Stimulated activated CD8-positive, alpha-beta memory T cell treated with anti-CD3 and anti-CD28 coated beads, Interleukin-7, amount 100 ng/mL, for 24 hours (primary cell): ENCODE measurements at regions not wholly inside any gene's neighbourhood (a gene's known extent, or its start where the extent isn't known, plus 50 kb on each side); places are given as distances from the start of the nearest gene placed in this dataset.

ENCODE experiments used
- DNase-seq: peaks from one replicate; pipeline ENCODE4 v3.0.0-alpha.2; 2020; ENCODE audit warnings: low read depth

DNA sequence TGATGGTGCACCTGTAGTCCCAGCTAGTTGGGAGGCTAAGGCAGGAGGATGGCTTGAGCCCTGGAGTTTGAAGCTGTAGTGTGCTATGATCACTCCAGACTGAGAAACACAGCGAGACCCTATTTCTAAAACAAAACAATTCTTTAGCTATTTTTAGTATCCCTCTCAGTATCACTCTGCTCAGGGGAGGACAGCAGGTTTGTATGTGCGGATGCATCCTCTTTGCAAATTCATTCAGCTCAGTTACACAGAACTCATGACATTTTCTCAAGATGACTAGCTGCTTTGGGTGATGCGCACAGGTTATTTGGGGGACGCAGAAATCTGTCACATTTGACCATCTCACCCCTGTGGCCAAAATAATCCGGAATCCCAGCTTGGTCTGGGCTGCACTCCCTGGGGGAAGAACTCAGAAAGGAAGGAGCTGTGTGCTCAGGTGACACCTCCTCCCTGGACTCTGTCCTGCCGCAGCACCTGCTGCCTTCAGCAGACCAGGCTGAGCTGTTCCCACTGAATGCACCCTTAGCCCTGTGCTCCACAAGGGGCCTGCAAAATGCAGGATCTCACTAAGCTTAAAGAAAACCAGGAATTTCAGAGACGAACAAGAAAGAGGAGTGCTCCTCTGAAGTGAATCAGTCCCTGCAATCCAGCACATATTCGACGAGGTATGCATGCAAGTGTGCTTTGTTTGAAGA is 89.5 kb upstream of the PGBD5 start:
- no peak for DNase-seq

DNA sequence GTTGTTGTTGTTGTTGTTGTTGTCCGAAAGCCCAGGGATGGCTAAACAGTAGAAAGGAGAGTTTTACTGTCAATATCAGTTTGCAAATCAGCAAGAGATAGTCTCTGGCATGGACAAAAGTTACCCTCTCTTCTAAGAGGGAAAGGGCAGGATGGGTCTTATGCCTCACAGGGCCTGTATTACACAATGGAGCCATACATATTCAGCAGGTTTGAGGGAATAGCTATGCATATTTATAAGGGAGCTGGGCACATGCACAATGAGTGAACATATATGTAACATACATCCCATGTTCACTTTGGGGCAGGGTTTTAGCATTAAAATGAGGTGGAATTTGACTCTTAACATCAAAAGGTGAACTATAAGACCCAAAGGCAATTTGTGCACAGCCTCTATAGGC is 84.4 kb upstream of the PGBD5 start:
- DNase-seq, result no peak

DNA sequence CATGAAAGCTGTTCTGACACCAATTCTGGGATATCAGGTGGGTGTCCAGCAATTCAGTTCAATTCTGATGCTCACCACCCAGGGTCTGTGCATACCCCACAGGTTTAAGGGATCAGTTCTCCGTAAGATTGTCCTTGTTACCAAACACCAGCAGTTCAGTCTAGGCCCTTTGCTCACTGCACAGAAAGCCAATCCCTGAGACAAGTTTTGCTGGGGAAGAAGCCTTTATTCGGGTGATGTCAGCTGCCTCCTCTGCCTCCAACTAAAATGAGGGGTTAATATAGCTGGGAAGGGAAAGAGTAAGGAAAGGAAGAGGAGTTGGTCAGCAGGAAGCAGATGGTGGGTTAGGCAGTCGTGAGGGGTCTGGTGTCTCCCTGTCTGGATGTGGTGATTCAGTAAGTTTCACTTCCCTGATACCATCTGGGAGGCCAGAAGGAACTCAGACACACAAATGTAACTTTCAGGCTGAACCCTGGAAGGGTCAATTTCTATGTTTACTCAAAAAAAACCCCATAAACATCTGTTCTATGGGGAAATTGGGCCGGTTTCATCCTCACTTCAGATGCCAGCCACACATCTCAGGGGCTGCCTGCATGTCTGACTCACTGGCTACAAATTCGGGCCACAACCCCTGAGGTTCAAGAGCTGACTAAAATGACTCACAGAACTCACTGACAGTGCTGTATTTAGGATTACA is 83.3 kb upstream of the PGBD5 start:
- no peak for DNase-seq

DNA sequence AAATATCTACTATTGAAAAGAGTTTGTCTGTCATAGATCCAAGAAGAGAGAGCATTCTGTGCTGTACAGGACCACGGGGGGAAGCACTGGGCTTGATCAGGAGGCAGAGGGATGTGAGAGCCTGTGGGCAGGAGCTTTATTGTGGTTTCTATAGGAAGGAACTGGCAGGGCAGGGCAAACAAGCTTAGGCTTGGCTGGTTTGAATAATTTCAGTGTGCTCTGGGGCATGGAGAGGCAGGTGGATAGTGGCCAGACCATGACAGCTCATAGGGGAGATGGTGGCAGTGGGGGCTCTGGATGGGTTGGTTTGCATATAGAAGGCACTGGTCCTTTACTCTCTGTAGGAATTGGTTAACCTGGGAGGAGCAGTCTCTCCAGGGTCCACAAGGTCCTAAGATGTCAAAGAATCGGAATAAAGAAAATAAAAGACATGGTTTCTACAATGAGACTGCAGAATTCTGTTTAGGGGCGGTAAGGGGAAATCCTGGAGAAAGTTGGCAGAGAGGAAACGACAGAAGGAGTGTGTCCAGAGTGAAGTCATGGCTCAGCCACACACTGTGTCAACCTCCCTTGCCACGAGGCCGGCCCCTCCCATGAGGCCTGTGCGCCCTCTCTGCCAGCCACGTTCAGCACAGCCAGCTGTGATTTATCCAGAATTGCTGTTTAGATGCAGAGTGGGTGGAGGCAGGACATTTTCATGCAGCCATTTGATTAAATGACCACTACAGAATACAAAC is 81.7 kb upstream of the PGBD5 start:
- no peak for DNase-seq

DNA sequence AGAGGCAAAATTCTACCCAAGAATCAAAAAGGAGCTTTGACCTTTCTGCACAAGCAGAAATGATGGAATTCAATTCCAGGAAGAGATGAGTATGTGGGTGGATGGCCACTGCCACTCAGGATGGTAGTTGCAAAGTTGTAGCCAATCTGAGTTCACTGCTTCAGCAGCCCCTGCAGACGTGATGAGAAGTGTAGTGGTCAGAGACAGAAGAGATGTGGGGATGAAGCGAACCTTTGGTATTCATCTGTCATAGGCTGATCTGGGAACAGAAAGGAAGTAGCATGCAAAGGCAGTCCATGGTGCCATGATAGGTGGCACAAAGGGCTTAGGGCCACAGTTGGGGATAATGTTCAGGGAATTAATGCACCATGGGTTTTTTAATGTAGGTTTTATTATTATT is 81.1 kb upstream of the PGBD5 start:
- DNase-seq, result no peak

DNA sequence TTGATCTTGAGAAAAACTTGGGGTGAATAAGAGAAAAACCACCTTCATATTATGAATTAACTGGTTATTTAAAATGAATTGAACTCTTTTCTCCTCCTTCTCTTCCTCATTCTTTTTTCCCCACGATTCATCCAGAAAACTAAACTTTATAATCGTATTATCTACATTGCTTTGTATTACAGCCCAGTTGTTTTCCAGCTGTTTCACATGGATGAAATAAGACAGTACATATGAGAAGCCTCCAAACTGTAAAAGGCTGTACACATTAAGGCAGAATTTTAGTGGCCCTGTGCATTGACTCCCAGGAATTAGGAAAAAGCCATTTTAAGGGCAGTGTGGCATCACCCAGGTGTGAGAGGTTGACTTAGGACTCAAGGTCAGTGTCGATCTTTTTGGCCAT is 80.3 kb upstream of the PGBD5 start:
- no peak for DNase-seq

DNA sequence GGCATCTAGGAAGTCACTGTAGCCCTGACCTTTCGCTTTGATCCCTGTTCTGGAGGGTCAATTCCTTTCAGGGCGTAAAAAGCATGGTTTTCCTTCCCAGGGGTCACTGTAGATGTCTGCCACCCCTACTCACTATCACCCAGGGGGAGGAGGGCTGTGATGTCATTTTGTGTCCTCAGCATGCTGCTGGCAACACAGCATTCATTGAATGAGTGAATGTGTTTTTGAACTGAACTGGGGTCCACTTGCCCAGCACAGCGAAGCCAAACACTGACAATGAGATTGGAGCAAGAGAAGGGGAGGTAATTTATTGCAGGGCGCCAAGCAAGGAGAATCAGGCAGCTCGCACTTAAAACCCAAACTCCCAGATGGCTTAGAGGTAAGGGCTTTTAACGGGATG is 78.2 kb upstream of the PGBD5 start:
- DNase-seq, result no peak

DNA sequence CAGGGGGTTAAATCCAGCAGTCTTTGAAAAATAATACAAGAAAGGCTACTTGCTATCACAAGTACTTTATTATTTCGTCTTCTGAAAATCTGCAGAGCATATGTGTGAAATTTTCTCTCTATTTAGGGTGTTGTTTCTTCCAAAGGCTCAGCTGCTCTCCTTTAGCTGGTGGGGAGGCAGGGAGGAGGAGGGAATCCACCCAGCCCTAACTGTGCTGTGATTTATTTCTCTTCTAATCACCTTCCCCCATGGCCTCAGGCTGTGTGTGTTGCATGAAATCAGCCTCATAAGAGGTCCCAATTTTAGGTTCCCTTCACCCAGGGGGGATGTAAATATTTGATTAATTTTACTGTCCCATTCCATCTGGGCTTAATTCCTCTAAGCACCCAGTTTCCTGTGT is 77.6 kb upstream of the PGBD5 start:
- DNase-seq, result no peak

DNA sequence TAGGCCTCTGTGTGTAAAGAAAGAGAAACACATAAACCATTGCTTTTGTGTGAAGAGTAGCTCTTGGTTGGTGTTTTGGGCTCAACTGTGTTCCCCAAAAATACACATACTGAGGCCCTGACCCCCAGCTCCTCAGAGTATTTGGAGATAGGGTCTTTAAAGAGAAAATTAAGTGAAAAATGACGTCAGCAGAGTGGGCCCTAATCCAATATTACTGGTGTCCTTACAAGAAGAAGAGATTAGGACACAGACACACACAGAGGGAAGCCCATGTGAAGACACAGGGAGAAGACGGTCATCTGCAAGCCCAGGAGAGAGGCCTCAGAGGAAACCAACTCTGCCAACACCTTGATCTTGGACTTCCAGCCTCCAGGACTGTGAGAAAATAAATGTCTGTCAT is 76.9 kb upstream of the PGBD5 start:
- no peak for DNase-seq

DNA sequence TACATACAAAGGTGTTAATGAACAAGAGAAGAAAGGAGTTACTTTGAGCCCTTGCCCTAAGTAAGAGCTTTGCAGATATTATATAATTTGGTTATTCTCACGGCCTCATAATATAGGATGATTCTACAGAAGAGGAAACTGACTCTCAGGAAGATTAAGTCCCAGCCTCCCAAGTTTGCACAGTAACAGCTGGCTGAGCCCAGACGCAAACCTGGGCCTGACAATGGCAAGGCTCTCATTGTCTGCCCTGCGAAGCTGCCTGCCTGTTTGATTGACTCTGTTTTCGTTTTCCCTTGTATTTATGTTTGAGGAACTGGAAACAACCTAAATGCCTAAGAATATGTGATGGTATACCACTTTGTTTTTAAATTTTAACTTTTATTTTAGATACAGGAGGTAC is 76.2 kb upstream of the PGBD5 start:
- DNase-seq, result no peak

DNA sequence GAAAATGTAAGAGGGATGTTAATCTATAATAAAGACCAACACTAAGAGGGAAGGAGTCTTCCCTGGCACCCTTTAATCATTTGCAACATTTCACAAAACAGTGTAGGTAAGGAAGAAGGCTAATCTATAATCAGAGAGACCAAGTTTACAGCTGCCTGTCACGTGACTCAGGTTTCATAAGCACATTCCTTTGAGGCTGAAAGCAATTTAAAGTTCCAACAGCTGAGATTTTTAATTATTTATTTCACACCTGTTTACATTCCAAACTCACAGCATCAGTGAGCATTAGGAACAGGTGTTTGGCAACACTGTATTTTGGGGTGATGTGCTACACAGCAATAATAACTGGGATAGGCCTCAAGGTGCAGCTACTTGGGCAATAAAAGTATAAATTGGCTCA is 75.7 kb upstream of the PGBD5 start:
- no peak for DNase-seq

DNA sequence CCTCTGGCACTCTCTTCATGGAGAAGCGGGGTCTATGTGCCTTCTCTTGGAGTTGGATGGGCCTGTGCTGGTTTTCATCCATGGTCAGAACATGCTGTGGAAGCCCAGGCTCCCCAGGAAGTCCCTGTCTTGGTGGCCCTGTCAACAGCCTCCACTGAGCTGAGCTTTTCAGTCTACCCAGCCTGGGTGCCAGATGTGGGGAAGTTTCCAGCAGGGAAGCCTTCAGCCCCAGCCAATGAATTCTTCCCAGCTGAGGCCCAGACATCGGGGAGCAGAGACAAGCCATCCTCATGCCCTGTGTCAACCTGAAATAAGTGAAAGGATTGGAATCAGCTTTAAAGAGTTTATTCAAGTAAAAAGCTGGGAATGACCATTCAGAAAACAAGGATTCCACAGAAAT is 75.1 kb upstream of the PGBD5 start:
- DNase-seq, result no peak

DNA sequence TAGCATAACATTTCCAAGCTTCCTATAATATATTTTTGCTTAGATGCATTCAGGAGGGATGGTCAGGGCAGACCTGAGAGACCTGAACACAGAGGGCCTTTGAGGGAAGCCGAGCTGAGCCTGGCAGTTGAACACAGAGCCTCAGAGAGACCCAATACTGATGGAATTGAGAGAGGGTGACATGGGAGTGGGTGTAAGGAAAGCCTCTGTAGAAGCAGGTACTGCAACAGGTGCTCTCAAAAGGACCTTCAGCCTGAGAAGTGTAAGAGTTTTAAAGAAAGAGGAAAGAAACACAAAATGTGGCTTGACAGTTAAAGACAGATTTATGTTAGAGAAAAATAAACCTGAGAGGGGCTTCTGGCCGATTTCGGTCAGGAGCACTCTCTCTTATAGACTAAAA is 73.9 kb upstream of the PGBD5 start:
- no peak for DNase-seq

DNA sequence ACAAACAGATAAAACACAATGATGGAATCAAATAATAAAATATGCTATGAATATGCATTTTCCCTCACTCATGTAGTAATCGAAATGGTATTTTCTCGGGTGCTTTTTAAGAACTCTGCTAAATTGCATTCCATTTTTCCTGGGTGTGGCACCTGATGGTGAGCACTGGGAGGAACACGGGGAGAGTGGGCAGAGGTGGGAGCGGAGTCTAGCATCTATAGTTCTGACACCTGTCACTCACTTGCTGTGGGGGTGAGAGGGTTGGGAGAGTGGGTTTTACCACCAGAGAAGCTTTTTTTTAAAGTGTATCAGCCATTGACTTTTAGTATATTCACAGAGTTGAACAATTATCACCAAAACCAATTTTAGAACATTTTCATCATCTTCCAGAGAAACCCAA is 73.4 kb upstream of the PGBD5 start:
- no peak for DNase-seq

DNA sequence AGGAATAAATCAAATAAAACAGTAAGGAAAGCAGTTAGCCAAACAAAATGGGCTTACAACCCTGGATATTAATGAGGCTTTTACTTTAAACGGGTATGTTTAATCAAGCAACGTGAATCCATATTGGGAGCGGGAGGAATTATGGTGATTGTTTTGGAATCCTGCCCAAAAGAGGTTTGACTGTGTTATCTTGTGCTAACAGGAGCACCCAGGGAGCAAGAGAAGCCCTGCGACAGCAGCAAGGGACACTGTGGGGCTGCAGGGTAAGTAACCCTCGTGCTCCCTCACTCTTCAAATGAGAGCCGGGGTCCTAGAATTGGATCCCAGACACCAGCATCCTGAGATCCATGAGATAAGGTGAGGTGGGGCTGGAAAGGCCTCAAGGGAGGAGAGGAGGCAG is 72.6 kb upstream of the PGBD5 start:
- DNase-seq, result no peak

DNA sequence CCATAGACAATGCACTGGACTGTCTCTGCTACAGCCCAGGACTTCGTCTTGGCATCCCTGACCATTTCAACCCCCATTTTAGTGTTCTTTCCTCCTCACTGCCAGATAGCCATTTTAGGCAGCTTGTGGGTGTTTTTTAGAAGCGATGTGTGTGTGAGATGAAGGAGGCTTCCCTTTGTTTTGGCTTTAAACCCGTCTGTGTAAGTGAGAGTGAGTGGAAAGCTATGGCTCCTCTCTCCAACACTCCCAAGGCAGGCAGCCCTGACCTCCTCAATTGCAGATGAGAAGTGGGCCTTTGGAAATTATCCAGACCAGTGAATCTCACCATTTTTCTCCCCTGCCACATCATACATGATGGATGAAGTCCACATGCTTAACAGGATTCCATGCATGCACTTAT is 70.3 kb upstream of the PGBD5 start:
- DNase-seq, result no peak

DNA sequence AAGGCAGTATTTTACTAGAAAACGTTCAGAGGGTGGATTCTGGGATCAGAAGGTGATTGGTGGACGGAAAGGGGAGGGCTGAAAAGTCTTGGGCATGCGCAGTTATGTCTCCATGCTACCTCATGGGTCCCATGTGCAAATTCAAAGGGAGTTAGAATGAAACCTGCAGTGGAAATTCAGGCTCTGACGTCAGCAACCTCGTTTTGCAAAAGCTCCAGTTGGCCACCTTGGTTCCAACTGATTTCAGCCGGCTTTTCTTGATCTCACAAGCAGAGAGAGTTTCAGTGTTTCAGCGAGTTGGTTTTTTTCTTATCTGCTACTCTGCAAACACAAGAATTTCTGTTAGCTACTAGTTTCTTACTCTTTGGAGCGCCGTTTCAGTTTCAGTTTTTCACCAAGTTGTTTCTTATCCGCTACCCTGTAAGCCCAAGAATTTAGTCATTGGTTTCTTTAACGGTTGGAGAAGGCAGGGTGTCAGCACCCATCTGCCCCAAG is 69.8 kb upstream of the PGBD5 start:
- DNase-seq, result no peak

DNA sequence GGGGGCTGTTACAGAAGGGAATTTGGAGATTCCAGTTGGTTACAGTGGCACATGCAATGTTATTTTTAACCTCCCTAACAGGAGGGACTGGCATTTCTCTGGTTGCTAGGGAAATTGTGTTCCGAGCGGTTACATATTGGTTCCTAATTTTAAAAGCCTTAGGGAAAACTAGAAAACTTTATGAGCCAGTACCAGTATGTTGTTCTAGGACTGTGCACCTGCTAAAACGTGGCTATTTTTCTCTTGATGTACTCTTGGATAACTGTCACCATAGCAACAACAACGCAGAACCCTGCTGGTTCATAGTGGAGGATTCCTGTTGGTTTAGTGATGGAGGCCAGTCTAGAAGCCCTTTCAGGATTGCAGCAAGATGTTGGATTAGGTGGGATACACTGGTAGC is 68.9 kb upstream of the PGBD5 start:
- no peak for DNase-seq

DNA sequence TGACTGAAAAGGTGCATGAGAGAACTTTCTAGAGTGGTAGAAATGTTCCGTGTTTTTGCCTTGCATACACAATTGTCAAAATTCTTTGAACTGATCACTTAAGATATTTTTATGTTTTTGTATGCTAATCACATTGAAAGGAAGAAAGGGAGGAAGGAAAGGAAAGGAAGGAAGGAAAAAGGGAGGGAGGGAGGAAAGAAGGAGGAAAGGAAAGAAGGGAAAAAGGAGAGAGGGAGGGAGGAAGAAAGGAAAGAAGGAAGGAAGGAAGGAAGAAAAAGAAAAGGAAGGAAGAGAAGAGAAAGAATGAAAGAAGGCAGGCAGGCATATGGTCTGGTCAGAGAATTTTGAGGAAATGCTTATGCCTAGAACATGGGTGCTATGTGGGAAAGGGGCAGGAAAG is 68.4 kb upstream of the PGBD5 start:
- DNase-seq, result no peak

DNA sequence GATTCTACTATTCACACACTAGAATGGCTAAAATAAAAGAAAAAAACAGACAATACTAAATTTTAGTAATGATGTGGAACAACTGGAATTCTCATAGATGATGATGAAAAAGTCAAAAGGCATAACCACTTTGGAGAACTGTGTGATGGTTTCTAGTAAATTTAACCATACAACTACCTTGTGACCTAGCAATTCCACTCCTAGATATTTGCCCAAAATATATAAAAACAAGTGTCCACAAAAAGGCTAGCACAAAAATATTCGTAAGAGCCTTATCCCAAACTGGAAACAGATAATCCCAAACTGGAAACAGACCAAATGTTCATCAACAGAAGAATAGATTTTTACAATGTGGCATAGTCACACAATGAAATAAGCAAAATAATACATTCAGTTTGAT is 67.9 kb upstream of the PGBD5 start:
- DNase-seq, result no peak

DNA sequence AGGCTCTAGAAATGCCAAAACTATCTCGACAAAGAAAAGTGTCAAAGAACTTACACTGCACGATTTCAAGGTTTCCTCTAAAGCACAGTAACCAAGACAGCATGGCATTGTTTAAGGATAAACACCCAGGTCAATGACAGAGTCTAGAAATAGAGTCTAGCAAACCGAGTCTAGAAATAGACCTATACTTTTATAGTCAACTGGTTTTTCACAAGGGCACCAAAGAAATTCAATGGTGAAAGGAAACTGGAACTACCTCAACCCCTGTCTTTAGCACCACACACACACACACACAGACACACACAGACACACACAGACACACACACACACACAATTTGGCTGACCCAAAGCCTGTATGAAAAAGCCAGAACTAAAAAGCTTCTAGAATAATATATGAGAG is 67.1 kb upstream of the PGBD5 start:
- no peak for DNase-seq

DNA sequence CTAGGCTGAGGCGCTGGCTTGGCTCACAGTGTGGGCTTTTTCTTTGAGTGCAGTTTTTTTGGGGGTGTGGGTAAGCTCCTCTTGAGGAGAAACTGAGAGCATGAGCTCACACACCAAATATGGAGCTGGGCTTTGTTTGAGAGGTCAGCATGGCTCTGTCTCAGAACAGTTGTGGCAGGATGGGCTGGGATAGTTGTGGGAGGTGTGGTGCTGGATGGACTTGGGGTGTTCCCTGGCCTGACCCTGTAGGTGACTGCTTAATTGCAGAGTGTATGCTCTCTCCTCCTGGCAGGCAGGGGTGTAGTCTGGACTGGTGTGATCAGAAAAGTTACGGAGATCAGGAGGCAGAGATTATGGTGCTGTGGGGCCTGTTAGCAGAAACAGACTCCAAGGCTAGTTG is 64.3 kb upstream of the PGBD5 start:
- no peak for DNase-seq

DNA sequence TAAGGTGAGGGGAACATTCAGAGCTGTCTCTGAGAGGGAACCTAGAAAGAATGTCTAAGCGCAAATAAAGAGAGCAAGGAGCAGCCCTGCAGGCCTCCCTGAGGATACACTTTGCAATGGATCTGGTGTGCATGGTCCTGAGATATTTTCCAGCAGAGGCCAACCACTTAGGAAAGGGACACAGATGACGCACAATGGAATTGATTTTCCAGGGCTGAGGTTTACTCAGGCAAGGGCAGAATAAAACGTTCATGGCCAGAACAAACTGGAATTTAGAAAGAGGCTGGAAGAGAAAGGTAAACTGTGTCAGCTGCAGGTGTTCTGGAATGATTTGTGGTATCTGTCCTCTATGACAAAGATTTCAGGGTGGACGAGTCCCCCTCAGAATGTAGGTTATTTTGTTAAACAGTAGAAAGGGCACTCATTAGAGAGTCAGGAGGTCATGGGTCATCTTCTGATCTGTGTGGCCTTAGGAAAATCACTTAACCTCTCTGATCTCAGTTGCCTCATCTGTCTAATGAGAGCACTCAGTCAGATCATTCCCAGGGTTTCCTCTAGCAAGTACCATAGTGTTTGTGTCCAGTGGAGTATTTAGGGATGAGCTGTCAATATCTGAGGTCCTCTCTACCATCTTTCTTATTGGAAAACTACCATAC is 61.8 kb upstream of the PGBD5 start:
- no peak for DNase-seq
